ENCODE measurements at regions not wholly inside any gene's neighbourhood (a gene's known extent, or its start where the extent isn't known, plus 50 kb on each side); places are given as distances from the start of the nearest gene placed in this dataset.

DNA sequence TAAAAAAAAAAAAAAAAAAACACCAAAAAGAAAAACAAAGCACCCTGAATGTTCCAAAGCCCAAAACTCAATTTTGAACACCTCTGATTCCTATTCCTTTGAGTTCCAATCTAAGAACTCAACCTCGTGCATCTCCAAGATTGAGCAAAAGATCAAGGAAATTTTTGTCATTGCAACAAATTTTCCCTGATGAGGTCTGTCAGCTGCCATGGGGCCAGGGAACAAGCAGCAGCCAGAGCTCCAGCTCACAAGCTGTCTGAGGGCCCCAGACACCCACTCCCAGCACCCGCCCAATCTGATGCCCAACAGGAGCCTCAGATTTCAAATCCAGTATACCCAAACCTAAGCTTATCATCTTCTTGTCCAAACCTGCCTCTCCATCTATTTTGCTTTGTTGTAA lies 87.6 kb upstream of the ACP3 start:
- TF ChIP-seq POLR2A (IDR thresholded peaks at IDR 0.05; ENCODE audit: low read length) (no peak), GATA1 (IDR thresholded peaks at IDR 0.05; ENCODE audit: low read depth, low read length) (no peak)
